Small intestine (tissue), 7 donors: ENCODE measurements at regions not wholly inside any gene's neighbourhood (a gene's known extent, or its start where the extent isn't known, plus 50 kb on each side); places are given as distances from the start of the nearest gene placed in this dataset.

Source experiments
- DNase-seq, 2 donors: peaks; one replicate each; pipeline versions ENCODE4 v3.0.0 to v3.0.0-alpha.2; 2013
- FAIRE-seq: peaks from 2 replicates; lab custom pipeline; 2012; peaks lifted over from hg19 to GRCh38; lab: Jason Lieb, UNC
- H3K27ac ChIP-seq, 3 donors: one replicate each; pipeline ENCODE4 v1.5.1; 2013; ENCODE audit warnings: low read length in 2 of 3, mild to moderate bottlenecking in 2 of 3, control low read depth in 1 of 3, inconsistent platforms in 1 of 3, low read depth in 1 of 3, moderate library complexity in 1 of 3
- H3K27me3 ChIP-seq, 3 donors: one replicate each; pipeline ENCODE4 v1.6.1; 2013; ENCODE audit warnings: low read length in 3 of 3, inconsistent platforms in 1 of 3; ENCODE audit not compliant: control insufficient read depth in 3 of 3, insufficient read depth in 3 of 3
- H3K36me3 ChIP-seq, 3 donors: one replicate each; pipeline ENCODE4 v1.6.1; 2013; ENCODE audit warnings: low read length in 3 of 3, inconsistent platforms in 1 of 3, low read depth in 1 of 3, mild to moderate bottlenecking in 1 of 3, moderate library complexity in 1 of 3; ENCODE audit not compliant: control insufficient read depth in 3 of 3, insufficient read depth in 2 of 3
- H3K4me1 ChIP-seq, 3 donors: one replicate each; pipeline ENCODE4 v1.6.1; 2013; ENCODE audit warnings: low read length in 2 of 3, inconsistent platforms in 1 of 3, low read depth in 1 of 3, mild to moderate bottlenecking in 1 of 3, moderate library complexity in 1 of 3; ENCODE audit not compliant: control insufficient read depth in 3 of 3, insufficient read depth in 2 of 3
- H3K4me3 ChIP-seq, 3 donors: one replicate each; pipeline ENCODE4 v1.5.1; 2013; ENCODE audit warnings: low read length in 3 of 3, control low read depth in 1 of 3, inconsistent platforms in 1 of 3, low read depth in 1 of 3, mild to moderate bottlenecking in 1 of 3, moderate library complexity in 1 of 3
- H3K9me3 ChIP-seq, 2 donors: one replicate each; pipeline ENCODE4 v1.6.1; 2013; ENCODE audit warnings: low read depth in 1 of 2, low read length in 1 of 2; ENCODE audit not compliant: control insufficient read depth in 2 of 2, insufficient read depth in 1 of 2
- WGBS, 3 donors: extraction: QIAGEN DNeasy Blood & Tissue Kit; methylation state at CpG; one replicate each; pipeline ENCODE4 v1.1.7; 2013; 5-methylcytosine and 5-hydroxymethylcytosine counted together
- donor health status: healthy with polysubstance abuse.
- donor health status: control.
- donor health status: control.
- donor health status: Bipolar disorder and iron deficiency.
- donor health status: healthy.

DNA sequence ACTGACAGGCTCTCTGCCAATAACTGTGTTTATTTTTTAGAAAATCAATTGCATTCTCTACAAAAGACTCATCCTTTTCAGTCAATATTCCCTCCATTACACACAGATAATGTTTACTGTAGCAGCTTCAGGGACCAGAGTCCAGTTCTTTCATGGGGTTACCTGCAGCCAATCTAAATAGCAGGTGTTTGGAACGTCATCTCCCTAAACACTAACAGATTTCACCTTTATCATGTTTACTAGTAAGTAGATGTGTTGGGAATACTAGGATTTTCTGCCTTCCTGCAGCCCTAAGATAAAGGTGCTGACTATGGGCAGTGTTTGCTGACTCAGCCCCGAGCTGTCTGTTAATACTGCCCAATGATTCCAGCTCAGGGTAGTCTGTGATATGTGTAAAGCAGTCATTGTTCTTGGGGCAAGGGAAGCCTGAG lies 447.0 kb downstream of the KIF4B start:
- DNase-seq (peak in 1 of 2 donors; percentile 12), FAIRE-seq (no peak)
- Histone ChIP-seq H3K27me3 (no peaks in the 10 kb centered on the region), H3K4me1 (no peaks in the 10 kb centered on the region), H3K9me3 (no peaks in the 10 kb centered on the region), H3K4me3 (no peak overlapping the region), H3K27ac (no peak overlapping the region), H3K36me3 (no peaks in the 10 kb centered on the region)
- WGBS, 3 donors: 6 to 42% (median 12%) methylated on average over 2 of the region's 2 CpGs

DNA sequence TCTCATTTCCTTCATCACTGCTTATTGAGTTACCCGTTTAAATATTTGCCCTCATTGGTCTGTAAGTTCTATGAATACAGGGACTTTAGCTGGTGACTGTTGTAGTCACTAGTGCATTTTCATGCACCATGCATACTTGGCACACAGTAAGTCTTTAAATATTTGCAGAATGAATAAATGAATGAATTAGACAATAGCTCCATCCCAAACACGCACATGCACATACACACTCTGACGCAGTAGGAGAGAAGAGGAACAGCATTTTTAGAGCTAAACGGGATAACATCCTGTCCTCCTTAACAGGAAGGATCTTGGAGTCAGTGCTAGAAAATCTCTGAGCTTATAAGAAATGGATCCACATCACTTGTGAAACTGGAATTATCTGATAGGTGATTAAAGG lies 447.7 kb downstream of the KIF4B start:
- no peaks in the 10 kb centered on the region for H3K9me3 ChIP-seq
- no peak for DNase-seq
- no peak for FAIRE-seq
- H3K36me3 ChIP-seq: no peaks in the 10 kb centered on the region
- H3K27ac ChIP-seq: no peak overlapping the region
- H3K4me3 ChIP-seq: no peak overlapping the region
- H3K4me1 ChIP-seq: no peaks in the 10 kb centered on the region
- no peaks in the 10 kb centered on the region for H3K27me3 ChIP-seq
- WGBS, 3 donors: 61 to 75% (median 69%) methylated on average over 4 of the region's 4 CpGs

DNA sequence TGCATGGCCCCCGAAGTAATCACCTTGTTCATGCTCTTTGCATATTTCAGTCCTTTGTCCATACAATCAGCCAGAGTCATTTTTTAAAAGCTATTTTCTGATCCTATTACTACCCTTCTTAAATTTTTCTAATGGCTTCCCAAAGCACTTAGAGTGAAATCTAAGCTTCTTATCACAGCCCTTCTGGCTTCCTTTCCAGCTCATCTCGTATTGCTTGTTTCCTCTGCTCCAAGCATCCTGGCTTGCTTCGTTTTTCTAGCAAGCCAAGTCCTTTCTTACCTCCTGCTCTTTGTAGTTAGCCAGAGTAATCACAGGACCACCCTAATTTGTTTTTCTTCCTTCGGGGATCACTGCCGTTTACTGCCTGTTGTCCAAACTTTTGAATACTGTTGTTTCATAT lies 453.3 kb downstream of the KIF4B start:
- no peak for FAIRE-seq
- Histone ChIP-seq H3K36me3 (no peaks in the 10 kb centered on the region), H3K27me3 (no peaks in the 10 kb centered on the region), H3K27ac (no peak overlapping the region), H3K9me3 (no peaks in the 10 kb centered on the region), H3K4me1 (no peaks in the 10 kb centered on the region), H3K4me3 (no peak overlapping the region)
- no peak for DNase-seq
- 46 to 51% (median 50%) methylated on average over 5 of the region's 5 CpGs for WGBS, 3 donors

DNA sequence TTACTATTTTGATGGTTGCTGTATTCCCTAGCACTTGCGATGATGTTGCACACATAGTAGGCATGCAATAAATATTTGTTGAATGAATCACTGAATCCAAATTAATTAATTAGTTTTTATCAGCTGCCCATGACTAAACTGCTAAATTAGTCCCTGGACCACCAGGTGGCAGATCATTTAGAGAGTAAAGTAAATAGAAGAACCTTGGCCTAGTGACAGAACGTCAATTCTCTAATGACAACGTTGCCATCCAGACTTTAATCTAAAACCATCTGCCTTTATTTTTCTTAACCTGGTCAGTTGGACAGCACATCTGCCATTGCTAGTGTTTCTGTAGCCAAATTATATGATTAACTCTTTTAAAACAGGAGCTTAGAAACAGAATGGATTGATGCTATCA lies 457.5 kb downstream of the KIF4B start:
- DNase-seq (no peak), FAIRE-seq (no peak)
- Histone ChIP-seq H3K27me3 (no peaks in the 10 kb centered on the region), H3K27ac (no peak overlapping the region), H3K36me3 (no peaks in the 10 kb centered on the region), H3K9me3 (no peaks in the 10 kb centered on the region), H3K4me3 (no peak overlapping the region), H3K4me1 (no peaks in the 10 kb centered on the region)
- WGBS, 3 donors: 32 to 71% (median 45%) methylated on average over 3 of the region's 3 CpGs

DNA sequence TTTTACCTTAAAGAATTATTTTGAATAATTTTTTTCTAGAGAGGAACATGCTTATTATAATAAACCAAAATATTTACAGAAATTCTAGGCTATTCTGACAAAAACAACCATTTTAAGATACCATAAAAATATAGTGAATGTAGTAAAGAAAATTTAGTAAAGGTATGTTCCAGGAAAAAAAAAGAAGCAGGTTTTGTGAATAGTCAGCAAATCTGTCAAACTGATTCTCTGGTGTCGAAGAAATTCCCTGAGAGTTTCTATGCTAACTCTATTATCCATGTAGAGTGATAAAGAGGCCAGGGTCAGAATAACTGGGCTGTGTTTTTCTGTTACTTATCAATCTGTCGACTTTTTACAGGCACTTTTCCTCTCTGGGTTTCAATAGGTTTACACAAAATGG lies 459.2 kb downstream of the KIF4B start:
- Histone ChIP-seq H3K4me3 (no peak overlapping the region), H3K9me3 (no peaks in the 10 kb centered on the region), H3K27me3 (no peaks in the 10 kb centered on the region), H3K36me3 (no peaks in the 10 kb centered on the region), H3K4me1 (no peaks in the 10 kb centered on the region), H3K27ac (no peak overlapping the region)
- DNase-seq: no peak
- WGBS, 3 donors: 33 to 57% (median 33%) methylated on average over 2 of the region's 2 CpGs
- no peak for FAIRE-seq

DNA sequence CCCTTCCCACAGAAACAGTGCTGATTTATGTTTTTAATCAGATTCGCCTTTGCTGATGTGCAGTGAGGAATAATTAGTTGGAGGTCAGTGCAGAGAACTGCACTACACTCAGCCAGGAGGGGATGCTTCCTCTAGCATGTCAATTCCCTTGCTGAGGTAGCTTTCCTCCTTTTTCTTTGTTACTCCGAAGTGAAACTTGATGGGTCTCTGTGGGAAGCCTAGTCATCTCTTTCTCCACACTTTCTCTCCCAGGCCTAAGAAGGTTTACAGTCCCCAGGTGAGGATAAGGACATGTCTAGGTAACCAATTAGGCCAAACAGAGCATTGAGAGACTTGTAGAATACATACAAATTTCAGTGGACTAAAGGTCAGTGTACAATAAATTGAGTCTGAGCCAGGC lies 461.8 kb downstream of the KIF4B start:
- no peak for FAIRE-seq

DNA sequence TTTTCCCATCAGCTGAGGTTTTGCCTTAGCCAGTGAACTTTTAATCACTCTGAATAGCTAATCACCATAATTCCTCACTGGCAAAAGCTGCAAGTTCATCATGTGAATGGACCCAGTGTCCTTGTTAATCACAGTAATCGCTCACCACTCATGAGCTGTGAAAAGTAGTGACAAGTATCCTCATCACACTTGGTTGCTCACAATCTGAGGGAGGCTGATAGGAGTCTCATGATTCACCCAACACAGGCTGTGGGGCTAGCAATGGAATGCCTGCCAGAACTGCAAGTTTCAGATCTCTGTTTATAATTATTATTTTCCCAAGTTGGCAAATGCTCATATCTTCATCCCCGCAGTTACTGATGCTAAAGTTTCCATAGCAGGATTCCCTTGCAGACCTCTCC lies 467.2 kb downstream of the KIF4B start:
- FAIRE-seq: no peak
- no peaks in the 10 kb centered on the region for H3K4me1 ChIP-seq
- H3K9me3 ChIP-seq: no peaks in the 10 kb centered on the region
- no peaks in the 10 kb centered on the region for H3K27me3 ChIP-seq
- no peaks in the 10 kb centered on the region for H3K36me3 ChIP-seq
- WGBS, 3 donors: 72 to 90% (median 75%) methylated on average over 2 of the region's 2 CpGs
- H3K27ac ChIP-seq: no peak overlapping the region
- no peak for DNase-seq
- H3K4me3 ChIP-seq: no peak overlapping the region

More for the DNA sequence above, 461.8 kb downstream of the KIF4B start:
- Histone ChIP-seq H3K27ac (no peak overlapping the region), H3K4me1 (no peaks in the 10 kb centered on the region), H3K36me3 (no peaks in the 10 kb centered on the region), H3K4me3 (no peak overlapping the region), H3K27me3 (no peaks in the 10 kb centered on the region), H3K9me3 (no peaks in the 10 kb centered on the region)
- WGBS, 3 donors: 44 to 61% (median 51%) methylated on average over 2 of the region's 2 CpGs
- no peak for DNase-seq

DNA sequence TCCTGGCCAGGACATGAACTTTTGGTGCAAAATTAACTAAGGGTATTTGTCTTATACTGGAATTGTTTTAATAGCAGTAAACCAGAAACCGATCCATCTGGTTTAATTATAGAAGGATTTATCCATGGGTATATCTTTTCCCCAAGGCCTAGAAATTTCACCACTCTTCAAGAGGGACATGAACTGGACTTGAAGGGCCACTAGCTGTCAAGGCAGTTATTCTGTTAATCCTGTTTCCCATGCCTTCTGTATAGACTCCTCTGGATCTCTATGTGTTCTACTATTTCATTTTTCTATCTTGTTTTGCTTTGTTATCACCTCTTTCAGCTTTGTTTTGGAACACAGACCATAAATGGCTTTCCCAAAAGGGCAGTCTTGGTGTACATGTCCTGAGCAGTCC lies 467.6 kb downstream of the KIF4B start:
- Histone ChIP-seq H3K27ac (no peak overlapping the region), H3K4me1 (no peaks in the 10 kb centered on the region), H3K36me3 (no peaks in the 10 kb centered on the region), H3K27me3 (no peaks in the 10 kb centered on the region), H3K9me3 (no peaks in the 10 kb centered on the region), H3K4me3 (no peak overlapping the region)
- no peak for DNase-seq
- FAIRE-seq: no peak
- 81 to 93% (median 89%) methylated on average over 1 of the region's 1 CpG for WGBS, 3 donors

DNA sequence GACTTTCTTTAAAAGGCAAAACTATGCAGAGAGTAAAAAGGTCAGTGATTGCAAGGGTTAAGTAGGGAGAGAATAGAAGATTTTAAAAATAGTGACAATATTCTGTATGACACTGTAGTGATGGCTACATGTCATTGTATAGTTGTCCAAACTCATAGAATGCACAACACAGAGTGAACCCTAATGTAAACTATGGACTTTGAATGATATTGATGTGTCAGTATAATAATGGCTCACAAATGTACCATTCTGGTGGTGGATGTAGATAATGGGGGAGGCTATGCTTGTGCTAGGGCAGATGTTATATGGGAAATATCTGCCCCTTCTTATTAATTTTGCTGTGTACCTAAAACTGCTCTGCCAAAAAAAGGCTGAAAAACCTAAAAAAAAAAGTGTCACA lies 468.9 kb downstream of the KIF4B start:
- H3K27ac ChIP-seq: no peak overlapping the region
- no peak for FAIRE-seq
- no peaks in the 10 kb centered on the region for H3K9me3 ChIP-seq

More for the DNA sequence above, 468.9 kb downstream of the KIF4B start:
- Histone ChIP-seq H3K36me3 (no peaks in the 10 kb centered on the region), H3K27me3 (no peaks in the 10 kb centered on the region), H3K4me1 (no peaks in the 10 kb centered on the region), H3K4me3 (no peak overlapping the region)
- DNase-seq: no peak
